Ishikawa (cell line): ENCODE measurements at regions not wholly inside any gene's neighbourhood (a gene's known extent, or its start where the extent isn't known, plus 50 kb on each side); places are given as distances from the start of the nearest gene placed in this dataset.

Experiments
- CEBPB ChIP-seq: IDR thresholded peaks from 2 replicates; pipeline ENCODE4 v1.6.1; 2012
- CREB1 ChIP-seq: IDR thresholded peaks from 2 replicates; pipeline ENCODE4 v1.6.1; 2012; ENCODE audit warnings: low read depth
- EGR1 ChIP-seq: IDR thresholded peaks from 2 replicates; pipeline ENCODE4 v1.6.1; 2012
- EP300 ChIP-seq: IDR thresholded peaks from 2 replicates; pipeline ENCODE4 v1.6.1; 2012; ENCODE audit warnings: borderline replicate concordance
- FOXM1 ChIP-seq: IDR thresholded peaks from 2 replicates; pipeline ENCODE4 v1.6.1; 2012; ENCODE audit warnings: low read depth, borderline replicate concordance
- MAX ChIP-seq: IDR thresholded peaks from 2 replicates; pipeline ENCODE4 v1.6.1; 2012
- NFIC ChIP-seq: IDR thresholded peaks from 2 replicates; pipeline ENCODE4 v1.6.1; 2012
- RAD21 ChIP-seq: IDR thresholded peaks from 2 replicates; pipeline ENCODE4 v1.6.1; 2012; ENCODE audit warnings: low read depth
- TAF1 ChIP-seq: IDR thresholded peaks from 2 replicates; pipeline ENCODE4 v1.6.1; 2012; ENCODE audit warnings: low read depth, mild to moderate bottlenecking
- TCF12 ChIP-seq: IDR thresholded peaks from 2 replicates; pipeline ENCODE4 v1.6.1; 2012; ENCODE audit warnings: low read depth
- TEAD4 ChIP-seq: IDR thresholded peaks from 2 replicates; pipeline ENCODE4 v1.6.1; 2012
- USF1 ChIP-seq: IDR thresholded peaks from 2 replicates; pipeline ENCODE4 v1.6.1; 2012
- YY1 ChIP-seq: IDR thresholded peaks from 2 replicates; pipeline ENCODE4 v1.6.1; 2012; ENCODE audit warnings: low read depth
- ZBTB7A ChIP-seq: IDR thresholded peaks from 2 replicates; pipeline ENCODE4 v1.6.1; 2012; ENCODE audit warnings: low read depth
- TF ChIP-seq, protein P1 (sequence below): IDR thresholded peaks from 2 replicates; pipeline ENCODE4 v1.6.1; 2012; ENCODE audit warnings: low read depth, mild to moderate bottlenecking

DNA sequence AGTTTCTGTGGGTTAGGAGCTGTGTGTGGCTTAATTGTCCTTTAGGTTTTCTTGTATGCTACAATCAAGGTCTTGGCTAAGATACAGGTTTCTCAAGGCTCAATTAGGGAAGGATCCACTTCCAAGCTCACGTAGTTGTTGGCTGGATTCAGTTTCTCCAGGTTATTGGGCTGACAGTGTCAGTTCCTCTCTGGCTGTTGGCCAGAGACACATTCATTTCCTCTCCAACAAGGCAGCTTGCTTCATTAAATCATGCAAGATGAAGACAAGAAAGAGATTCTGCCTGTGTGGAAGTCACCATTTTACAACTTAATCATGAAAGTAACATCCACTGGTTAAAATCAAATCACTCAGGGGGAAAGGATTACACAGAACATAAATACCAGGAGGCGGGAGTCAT is 275.7 kb upstream of the KIF2A start:
- no peak for TF ChIP-seq RAD21
- TF ChIP-seq TAF1, result no peak
- no peak for TF ChIP-seq MAX
- TF ChIP-seq TCF12, result no peak
- no peak for TF ChIP-seq YY1
- TF ChIP-seq CREB1, result no peak
- TF ChIP-seq USF1, result no peak
- no peak for TF ChIP-seq ZBTB7A
- TF ChIP-seq, protein P1, sequence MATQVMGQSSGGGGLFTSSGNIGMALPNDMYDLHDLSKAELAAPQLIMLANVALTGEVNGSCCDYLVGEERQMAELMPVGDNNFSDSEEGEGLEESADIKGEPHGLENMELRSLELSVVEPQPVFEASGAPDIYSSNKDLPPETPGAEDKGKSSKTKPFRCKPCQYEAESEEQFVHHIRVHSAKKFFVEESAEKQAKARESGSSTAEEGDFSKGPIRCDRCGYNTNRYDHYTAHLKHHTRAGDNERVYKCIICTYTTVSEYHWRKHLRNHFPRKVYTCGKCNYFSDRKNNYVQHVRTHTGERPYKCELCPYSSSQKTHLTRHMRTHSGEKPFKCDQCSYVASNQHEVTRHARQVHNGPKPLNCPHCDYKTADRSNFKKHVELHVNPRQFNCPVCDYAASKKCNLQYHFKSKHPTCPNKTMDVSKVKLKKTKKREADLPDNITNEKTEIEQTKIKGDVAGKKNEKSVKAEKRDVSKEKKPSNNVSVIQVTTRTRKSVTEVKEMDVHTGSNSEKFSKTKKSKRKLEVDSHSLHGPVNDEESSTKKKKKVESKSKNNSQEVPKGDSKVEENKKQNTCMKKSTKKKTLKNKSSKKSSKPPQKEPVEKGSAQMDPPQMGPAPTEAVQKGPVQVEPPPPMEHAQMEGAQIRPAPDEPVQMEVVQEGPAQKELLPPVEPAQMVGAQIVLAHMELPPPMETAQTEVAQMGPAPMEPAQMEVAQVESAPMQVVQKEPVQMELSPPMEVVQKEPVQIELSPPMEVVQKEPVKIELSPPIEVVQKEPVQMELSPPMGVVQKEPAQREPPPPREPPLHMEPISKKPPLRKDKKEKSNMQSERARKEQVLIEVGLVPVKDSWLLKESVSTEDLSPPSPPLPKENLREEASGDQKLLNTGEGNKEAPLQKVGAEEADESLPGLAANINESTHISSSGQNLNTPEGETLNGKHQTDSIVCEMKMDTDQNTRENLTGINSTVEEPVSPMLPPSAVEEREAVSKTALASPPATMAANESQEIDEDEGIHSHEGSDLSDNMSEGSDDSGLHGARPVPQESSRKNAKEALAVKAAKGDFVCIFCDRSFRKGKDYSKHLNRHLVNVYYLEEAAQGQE, result no peak
- no peak for TF ChIP-seq TEAD4
- TF ChIP-seq NFIC, result no peak
- TF ChIP-seq EGR1, result no peak

DNA sequence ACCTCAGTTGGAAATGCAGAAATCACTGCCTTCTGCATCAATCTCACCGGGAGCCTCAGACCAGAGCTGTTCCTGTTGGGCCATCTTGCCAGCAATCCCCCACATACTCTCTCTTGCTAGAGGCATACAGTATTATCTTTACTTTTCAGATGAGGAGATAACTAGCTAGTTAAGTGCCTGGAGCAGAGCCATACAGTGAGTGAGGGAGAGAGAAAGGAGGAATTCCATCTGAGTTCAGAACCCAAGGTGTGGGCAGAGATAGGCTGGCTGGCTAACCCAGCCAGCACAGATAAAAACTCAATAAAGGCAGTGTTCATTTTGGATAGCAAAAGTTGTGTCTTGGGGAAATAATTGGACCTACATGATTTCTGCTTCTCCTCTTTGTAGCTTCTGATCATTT is 268.0 kb upstream of the KIF2A start:
- TF ChIP-seq ZBTB7A (no peak), EGR1 (no peak), RAD21 (no peak), EP300 (no peak), YY1 (no peak), TAF1 (no peak), USF1 (no peak), TEAD4 (no peak), MAX (no peak), CREB1 (no peak), NFIC (no peak)

- TF ChIP-seq, protein P1, result no peak
- no peak for TF ChIP-seq MAX
- TF ChIP-seq TAF1, result no peak
- TF ChIP-seq FOXM1, result no peak
- TF ChIP-seq CREB1, result no peak
- no peak for TF ChIP-seq RAD21
- TF ChIP-seq USF1, result no peak
Observed at GRCh38 chr5:62041156-62041756, 264.8 kb upstream of the KIF2A start.

GRCh38 chr5:62042007-62042406 is 264.0 kb upstream of the KIF2A start:
- TF ChIP-seq EP300 (no peak), FOXM1 (no peak), ZBTB7A (no peak), NFIC (no peak), RAD21 (no peak), TAF1 (no peak), MAX (no peak), CEBPB (no peak)
- TF ChIP-seq, protein P1, result no peak
